Body of pancreas (tissue), 4 donors: ENCODE measurements at regions not wholly inside any gene's neighbourhood (a gene's known extent, or its start where the extent isn't known, plus 50 kb on each side); places are given as distances from the start of the nearest gene placed in this dataset.

ENCODE experiments used
- ATAC-seq: fragments of 150-250 bp; one replicate; pipeline ENCODE4 v1.9.1; 2016
- DNase-seq, 4 donors: peaks; one replicate each; pipeline ENCODE4 v3.0.0-alpha.2; 2019
- H3K27ac ChIP-seq, 4 donors: fragments of 200-600 bp; sonication (generic); 1 replicate in 3 of 4; 2 replicates in 1 of 4; pipeline versions ENCODE4 v1.5.1 to v1.6.1; 2016 to 2019; ENCODE audit warnings: mild to moderate bottlenecking in 1 of 4, mixed read lengths in 1 of 4, moderate library complexity in 1 of 4
- H3K27me3 ChIP-seq, 2 donors: fragments of 200-600 bp; sonication (generic); one replicate each; pipeline ENCODE4 v1.6.0; 2016; ENCODE audit warnings: mild to moderate bottlenecking in 1 of 2
- H3K36me3 ChIP-seq, 2 donors: fragments of 200-600 bp; sonication (generic); replicated peaks in 1 of 2; 2 replicates each; pipeline ENCODE4 v1.5.1; 2016; ENCODE audit warnings: low read depth in 2 of 2; ENCODE audit not compliant: insufficient read depth in 1 of 2
- H3K4me1 ChIP-seq: fragments of 200-600 bp; sonication (generic); one replicate; pipeline ENCODE4 v1.6.0; 2016
- H3K4me3 ChIP-seq, 2 donors: fragments of 200-600 bp; sonication (generic); 1 replicate in 1 of 2; 2 replicates in 1 of 2; pipeline ENCODE4 v1.5.1; 2016 to 2019
- H3K9me3 ChIP-seq, 3 donors: fragments of 200-600 bp; sonication (generic); 1 replicate in 2 of 3; 2 replicates in 1 of 3; pipeline ENCODE4 v1.5.1; 2016
- POLR2A ChIP-seq, 3 donors: fragments of 450-650 bp; IDR thresholded peaks; one replicate each; pipeline ENCODE4 v1.6.1; 2016; ENCODE audit warnings: antibody characterized with exemption in 3 of 3, mild to moderate bottlenecking in 2 of 3
- WGBS, 2 donors: methylation state at CpG; one replicate each; pipeline ENCODE4 v1.1.5; 2017; 5-methylcytosine and 5-hydroxymethylcytosine counted together
- intact Hi-C: fragments of 100-400 bp; cut with DNase I; formaldehyde crosslinking; loops from one replicate; pipeline ENCODE4 v1.15.1; 2023
- TF ChIP-seq, protein P1 (sequence below), 7 experiments: fragments of 450-650 bp in 4 of 7; fragments of 200-600 bp in 3 of 7; sonication (generic) in 3 of 7; IDR thresholded peaks; one replicate each; pipeline ENCODE4 v1.5.1; 2016 to 2019; ENCODE audit warnings: antibody characterized with exemption in 7 of 7

DNA sequence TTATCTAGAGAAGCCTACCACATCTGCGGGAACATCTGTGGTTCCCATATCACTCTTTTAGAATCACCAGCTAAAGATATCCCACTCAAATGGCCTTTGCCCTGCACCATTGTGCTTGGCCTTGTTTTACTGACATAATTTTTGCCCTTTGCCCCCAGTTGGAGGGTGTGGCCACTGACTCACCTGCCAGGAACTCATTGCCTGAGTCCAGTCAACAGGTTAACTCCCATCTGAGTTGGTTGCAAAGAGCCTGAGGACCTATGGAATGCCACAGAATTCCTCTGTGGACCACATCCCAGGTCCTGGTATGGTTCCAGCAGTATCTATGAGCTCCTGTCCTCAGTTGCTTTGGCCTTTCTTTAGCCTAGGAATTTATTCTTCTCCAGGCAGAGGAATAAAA is 55.7 kb upstream of the PTGR2 start:
- Histone ChIP-seq H3K27ac (peak overlapping the region in 1 of 4 donors; percentile 68), H3K9me3 (no peaks in the 10 kb centered on the region), H3K4me1 (peaks cover 16% of the 10 kb centered on the region), H3K27me3 (no peaks in the 10 kb centered on the region), H3K4me3 (no peak overlapping the region), H3K36me3 (no peaks in the 10 kb centered on the region)
- intact Hi-C loops: no loop called here
- ATAC-seq (peak; percentile 74), DNase-seq (peak; percentile 37 to 54 (median 42))
- 64 to 68% methylated on average over 1 of the region's 1 CpG for WGBS, 2 donors
- TF ChIP-seq, protein P1, sequence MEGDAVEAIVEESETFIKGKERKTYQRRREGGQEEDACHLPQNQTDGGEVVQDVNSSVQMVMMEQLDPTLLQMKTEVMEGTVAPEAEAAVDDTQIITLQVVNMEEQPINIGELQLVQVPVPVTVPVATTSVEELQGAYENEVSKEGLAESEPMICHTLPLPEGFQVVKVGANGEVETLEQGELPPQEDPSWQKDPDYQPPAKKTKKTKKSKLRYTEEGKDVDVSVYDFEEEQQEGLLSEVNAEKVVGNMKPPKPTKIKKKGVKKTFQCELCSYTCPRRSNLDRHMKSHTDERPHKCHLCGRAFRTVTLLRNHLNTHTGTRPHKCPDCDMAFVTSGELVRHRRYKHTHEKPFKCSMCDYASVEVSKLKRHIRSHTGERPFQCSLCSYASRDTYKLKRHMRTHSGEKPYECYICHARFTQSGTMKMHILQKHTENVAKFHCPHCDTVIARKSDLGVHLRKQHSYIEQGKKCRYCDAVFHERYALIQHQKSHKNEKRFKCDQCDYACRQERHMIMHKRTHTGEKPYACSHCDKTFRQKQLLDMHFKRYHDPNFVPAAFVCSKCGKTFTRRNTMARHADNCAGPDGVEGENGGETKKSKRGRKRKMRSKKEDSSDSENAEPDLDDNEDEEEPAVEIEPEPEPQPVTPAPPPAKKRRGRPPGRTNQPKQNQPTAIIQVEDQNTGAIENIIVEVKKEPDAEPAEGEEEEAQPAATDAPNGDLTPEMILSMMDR (IDR thresholded peaks at IDR 0.05): no peak
- no peak for TF ChIP-seq POLR2A (IDR thresholded peaks at IDR 0.05)

DNA sequence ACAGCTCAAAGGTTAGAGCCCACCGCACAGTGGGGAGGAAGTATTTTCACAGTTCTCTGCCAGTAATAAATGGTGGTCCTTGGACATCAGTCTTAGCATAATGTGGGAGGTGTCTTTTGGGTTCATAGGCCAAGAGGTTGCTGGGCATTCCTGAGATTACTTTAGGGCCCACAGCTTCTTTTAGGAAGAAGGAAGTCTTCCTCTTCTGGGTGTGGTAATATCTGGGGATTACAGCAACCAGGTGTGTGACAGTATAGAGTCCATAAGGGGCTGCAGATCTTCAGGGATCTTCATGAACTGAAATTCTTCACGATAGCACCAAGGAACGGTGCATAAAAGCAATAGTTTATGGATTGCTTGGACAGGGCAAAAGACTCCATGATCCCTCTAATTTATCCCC is 56.2 kb upstream of the PTGR2 start:
- no peak overlapping the region for H3K4me3 ChIP-seq
- DNase-seq (no peak), ATAC-seq (no peak)
- H3K27me3 ChIP-seq: no peaks in the 10 kb centered on the region
- TF ChIP-seq, protein P1 (IDR thresholded peaks at IDR 0.05): no peak
- no peak for TF ChIP-seq POLR2A (IDR thresholded peaks at IDR 0.05)
- intact Hi-C loops: no loop called here
- H3K36me3 ChIP-seq: no peaks in the 10 kb centered on the region
- 94 to 100% methylated on average over 3 of the region's 3 CpGs for WGBS, 2 donors
- peaks cover 16% of the 10 kb centered on the region for H3K4me1 ChIP-seq
- H3K27ac ChIP-seq: peak overlapping the region in 1 of 4 donors; percentile 68
- no peaks in the 10 kb centered on the region for H3K9me3 ChIP-seq

- Histone ChIP-seq H3K4me1 (peaks cover 16% of the 10 kb centered on the region), H3K27me3 (no peaks in the 10 kb centered on the region), H3K36me3 (no peaks in the 10 kb centered on the region), H3K4me3 (no peak overlapping the region), H3K27ac (peak overlapping the region in 2 of 4 donors; percentile 19 to 68), H3K9me3 (no peaks in the 10 kb centered on the region)
- TF ChIP-seq, protein P1 (IDR thresholded peaks at IDR 0.05): no peak
- TF ChIP-seq POLR2A (IDR thresholded peaks at IDR 0.05): no peak
- 89 to 92% methylated on average over 1 of the region's 1 CpG for WGBS, 2 donors
- ATAC-seq (no peak), DNase-seq (no peak)
- intact Hi-C loops: loop anchor here (5.0 kb wide), 1 partner anchor 37 kb away; no protein-coding TSS in a partner anchor
Measured at GRCh38 chr14:73794146-73794545, 57.5 kb upstream of the PTGR2 start.

- H3K4me3 ChIP-seq: no peak overlapping the region
- intact Hi-C loops: loop anchor here (5.0 kb wide), 1 partner anchor 35 kb away; no protein-coding TSS in a partner anchor
- no peaks in the 10 kb centered on the region for H3K27me3 ChIP-seq
- H3K27ac ChIP-seq: no peak overlapping the region
- H3K36me3 ChIP-seq: no peaks in the 10 kb centered on the region
- H3K9me3 ChIP-seq: no peaks in the 10 kb centered on the region
- DNase-seq: no peak
- WGBS, 2 donors: 90 to 98% methylated on average over 4 of the region's 4 CpGs
- peaks cover 24% of the 10 kb centered on the region for H3K4me1 ChIP-seq
- TF ChIP-seq, protein P1 (IDR thresholded peaks at IDR 0.05): no peak
- no peak for TF ChIP-seq POLR2A (IDR thresholded peaks at IDR 0.05)
- no peak for ATAC-seq
Measured at GRCh38 chr14:73792481-73792880, 59.1 kb upstream of the PTGR2 start.

DNA sequence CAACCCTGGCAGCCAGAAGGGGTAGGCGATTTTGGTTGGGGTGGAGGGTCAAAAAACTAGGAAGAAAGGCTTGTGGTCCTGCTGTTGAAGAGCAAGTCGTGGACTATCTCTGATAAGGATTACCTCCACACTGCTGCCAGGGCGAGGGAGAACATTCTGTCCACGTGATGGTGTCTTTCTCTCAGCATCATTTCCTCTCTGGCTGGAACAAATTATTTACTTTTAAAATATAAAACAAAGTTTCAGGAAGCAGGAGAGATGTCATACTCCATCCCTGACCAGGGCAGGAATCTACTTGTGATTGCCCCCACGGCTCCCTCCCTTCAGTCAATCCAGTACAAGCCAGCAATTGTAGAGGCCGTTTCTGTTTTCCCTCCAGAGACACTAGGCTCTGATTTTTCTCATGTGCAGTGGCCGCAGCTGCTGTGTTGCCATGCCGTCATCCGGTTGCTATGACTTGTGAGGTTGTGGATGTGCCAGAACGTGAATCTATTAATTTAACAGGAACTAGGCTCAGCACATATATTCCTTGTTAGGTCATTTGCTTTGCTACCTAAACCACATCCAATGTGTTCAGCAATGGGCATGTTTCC is 61.5 kb upstream of the PTGR2 start:
- peak overlapping the region in 3 of 4 donors; percentile 18 to 95 (median 47) for H3K27ac ChIP-seq
- no peaks in the 10 kb centered on the region for H3K9me3 ChIP-seq
- H3K4me1 ChIP-seq: peaks cover 22% of the 10 kb centered on the region
- no peaks in the 10 kb centered on the region for H3K27me3 ChIP-seq
- H3K4me3 ChIP-seq: no peak overlapping the region
- no peaks in the 10 kb centered on the region for H3K36me3 ChIP-seq
- peak in 1 of 3 donors; percentile 36 for TF ChIP-seq POLR2A (IDR thresholded peaks at IDR 0.05)
- TF ChIP-seq, protein P1 (IDR thresholded peaks at IDR 0.05): no peak
- ATAC-seq (no peak), DNase-seq (peak in 3 of 4 donors; percentile 34 to 50 (median 36))
- WGBS, 2 donors: 73 to 80% methylated on average over 10 of the region's 10 CpGs
- intact Hi-C loops: loop anchor here (5.0 kb wide), 2 partner anchors 33 to 48 kb away; no protein-coding TSS in a partner anchor
